ENCODE measurements at regions not wholly inside any gene's neighbourhood (a gene's known extent, or its start where the extent isn't known, plus 50 kb on each side); places are given as distances from the start of the nearest gene placed in this dataset.

GRCh38 chr5:88613051-88613450 lies 269.9 kb downstream of the MEF2C start:
- DNase-seq, result no peak
- Mint-ChIP-seq H3K27me3 (ENCODE audit: unreplicated experiment) (peaks cover 3% of the 10 kb centered on the region), H3K4me1 (ENCODE audit: low read depth, unreplicated experiment) (no peaks in the 10 kb centered on the region), H3K9me3 (ENCODE audit: unreplicated experiment) (peaks cover 2% of the 10 kb centered on the region), H3K27ac (ENCODE audit: unreplicated experiment) (peak overlapping the region; percentile 34), H3K4me3 (ENCODE audit: unreplicated experiment) (no peak overlapping the region), H3K36me3 (ENCODE audit: unreplicated experiment) (no peaks in the 10 kb centered on the region)
- TF ChIP-seq, protein P1, sequence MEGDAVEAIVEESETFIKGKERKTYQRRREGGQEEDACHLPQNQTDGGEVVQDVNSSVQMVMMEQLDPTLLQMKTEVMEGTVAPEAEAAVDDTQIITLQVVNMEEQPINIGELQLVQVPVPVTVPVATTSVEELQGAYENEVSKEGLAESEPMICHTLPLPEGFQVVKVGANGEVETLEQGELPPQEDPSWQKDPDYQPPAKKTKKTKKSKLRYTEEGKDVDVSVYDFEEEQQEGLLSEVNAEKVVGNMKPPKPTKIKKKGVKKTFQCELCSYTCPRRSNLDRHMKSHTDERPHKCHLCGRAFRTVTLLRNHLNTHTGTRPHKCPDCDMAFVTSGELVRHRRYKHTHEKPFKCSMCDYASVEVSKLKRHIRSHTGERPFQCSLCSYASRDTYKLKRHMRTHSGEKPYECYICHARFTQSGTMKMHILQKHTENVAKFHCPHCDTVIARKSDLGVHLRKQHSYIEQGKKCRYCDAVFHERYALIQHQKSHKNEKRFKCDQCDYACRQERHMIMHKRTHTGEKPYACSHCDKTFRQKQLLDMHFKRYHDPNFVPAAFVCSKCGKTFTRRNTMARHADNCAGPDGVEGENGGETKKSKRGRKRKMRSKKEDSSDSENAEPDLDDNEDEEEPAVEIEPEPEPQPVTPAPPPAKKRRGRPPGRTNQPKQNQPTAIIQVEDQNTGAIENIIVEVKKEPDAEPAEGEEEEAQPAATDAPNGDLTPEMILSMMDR (IDR thresholded peaks at IDR 0.05; ENCODE audit: partially characterized antibody, unreplicated experiment), result no peak

DNA sequence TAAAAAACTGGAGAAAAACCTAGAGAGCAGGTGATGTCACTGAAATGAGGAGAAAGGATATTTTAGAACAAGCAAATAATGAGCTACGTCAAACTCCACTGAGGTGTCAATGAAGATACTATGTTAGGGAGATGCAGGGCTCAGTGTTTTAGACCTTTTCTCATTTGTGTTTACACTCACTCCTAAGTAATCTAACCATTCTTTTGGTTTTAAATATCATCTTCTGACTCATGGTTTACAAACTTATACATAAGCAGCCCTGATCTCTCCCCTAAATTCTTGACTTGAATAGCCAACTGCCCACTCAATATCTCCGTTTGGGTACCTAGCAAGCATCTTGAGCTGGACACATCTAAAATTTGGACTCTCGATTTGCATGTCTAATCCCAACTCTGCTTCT lies 272.4 kb downstream of the MEF2C start:
- Mint-ChIP-seq H3K27ac (ENCODE audit: unreplicated experiment) (no peak overlapping the region), H3K4me1 (ENCODE audit: low read depth, unreplicated experiment) (no peaks in the 10 kb centered on the region), H3K27me3 (ENCODE audit: unreplicated experiment) (peaks cover 2% of the 10 kb centered on the region), H3K4me3 (ENCODE audit: unreplicated experiment) (no peak overlapping the region), H3K36me3 (ENCODE audit: unreplicated experiment) (no peaks in the 10 kb centered on the region), H3K9me3 (ENCODE audit: unreplicated experiment) (no peaks in the 10 kb centered on the region)
- TF ChIP-seq, protein P1 (IDR thresholded peaks at IDR 0.05; ENCODE audit: partially characterized antibody, unreplicated experiment), result no peak
- DNase-seq, result no peak

- Mint-ChIP-seq H3K9me3 (ENCODE audit: unreplicated experiment) (no peaks in the 10 kb centered on the region), H3K27ac (ENCODE audit: unreplicated experiment) (no peak overlapping the region), H3K36me3 (ENCODE audit: unreplicated experiment) (no peaks in the 10 kb centered on the region), H3K27me3 (ENCODE audit: unreplicated experiment) (peaks cover 2% of the 10 kb centered on the region), H3K4me1 (ENCODE audit: low read depth, unreplicated experiment) (no peaks in the 10 kb centered on the region), H3K4me3 (ENCODE audit: unreplicated experiment) (no peak overlapping the region)
- DNase-seq, result no peak
- TF ChIP-seq, protein P1 (IDR thresholded peaks at IDR 0.05; ENCODE audit: partially characterized antibody, unreplicated experiment), result no peak
Observed at GRCh38 chr5:88607492-88607891, 275.5 kb downstream of the MEF2C start.

DNA sequence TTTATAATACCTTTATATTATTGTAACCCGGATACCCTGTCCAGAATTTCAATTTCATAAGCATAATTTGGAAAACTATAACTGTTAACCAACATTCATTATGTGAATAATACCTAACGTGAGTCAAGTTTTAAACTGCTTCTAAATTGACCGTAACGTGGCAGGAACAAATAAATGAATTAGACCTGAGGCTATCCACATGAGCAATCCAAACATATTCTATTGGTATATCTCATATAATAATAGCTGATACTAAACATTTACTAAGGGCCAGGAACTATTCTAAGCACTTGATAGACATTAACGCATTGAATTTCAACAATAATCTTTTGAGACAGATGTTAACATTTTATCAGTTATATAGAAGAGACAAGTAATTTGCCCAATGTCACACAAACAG lies 276.4 kb downstream of the MEF2C start:
- Mint-ChIP-seq H3K4me3 (ENCODE audit: unreplicated experiment) (no peak overlapping the region), H3K27ac (ENCODE audit: unreplicated experiment) (no peak overlapping the region), H3K27me3 (ENCODE audit: unreplicated experiment) (peaks cover 2% of the 10 kb centered on the region), H3K4me1 (ENCODE audit: low read depth, unreplicated experiment) (no peaks in the 10 kb centered on the region), H3K36me3 (ENCODE audit: unreplicated experiment) (no peaks in the 10 kb centered on the region), H3K9me3 (ENCODE audit: unreplicated experiment) (no peaks in the 10 kb centered on the region)
- DNase-seq, result no peak
- TF ChIP-seq, protein P1 (IDR thresholded peaks at IDR 0.05; ENCODE audit: partially characterized antibody, unreplicated experiment), result no peak

- H3K4me3 Mint-ChIP-seq (ENCODE audit: unreplicated experiment), result no peak overlapping the region
- H3K36me3 Mint-ChIP-seq (ENCODE audit: unreplicated experiment), result no peaks in the 10 kb centered on the region
Observed at GRCh38 chr5:88606173-88606572, 276.8 kb downstream of the MEF2C start.

More at GRCh38 chr5:88606173-88606572, 276.8 kb downstream of the MEF2C start:
- DNase-seq, result no peak
- Mint-ChIP-seq H3K9me3 (ENCODE audit: unreplicated experiment) (no peaks in the 10 kb centered on the region), H3K27me3 (ENCODE audit: unreplicated experiment) (peaks cover 2% of the 10 kb centered on the region), H3K4me1 (ENCODE audit: low read depth, unreplicated experiment) (no peaks in the 10 kb centered on the region), H3K27ac (ENCODE audit: unreplicated experiment) (no peak overlapping the region)
- TF ChIP-seq, protein P1 (IDR thresholded peaks at IDR 0.05; ENCODE audit: partially characterized antibody, unreplicated experiment), result no peak
